Stimulated activated CD4-positive, alpha-beta T cell treated with anti-CD3 and anti-CD28 coated beads, Interleukin-4, amount 100 ng/mL, for 24 hours (primary cell): ENCODE measurements at regions not wholly inside any gene's neighbourhood (a gene's known extent, or its start where the extent isn't known, plus 50 kb on each side); places are given as distances from the start of the nearest gene placed in this dataset.
"Not testable (repeated sequence)": the region's sequence is repeated elsewhere in the genome, so short reads cannot be mapped to it uniquely, and the experiment has no call there.

Experiments
- DNase-seq: peaks from one replicate; pipeline ENCODE4 v3.0.0-alpha.2; 2020

DNA sequence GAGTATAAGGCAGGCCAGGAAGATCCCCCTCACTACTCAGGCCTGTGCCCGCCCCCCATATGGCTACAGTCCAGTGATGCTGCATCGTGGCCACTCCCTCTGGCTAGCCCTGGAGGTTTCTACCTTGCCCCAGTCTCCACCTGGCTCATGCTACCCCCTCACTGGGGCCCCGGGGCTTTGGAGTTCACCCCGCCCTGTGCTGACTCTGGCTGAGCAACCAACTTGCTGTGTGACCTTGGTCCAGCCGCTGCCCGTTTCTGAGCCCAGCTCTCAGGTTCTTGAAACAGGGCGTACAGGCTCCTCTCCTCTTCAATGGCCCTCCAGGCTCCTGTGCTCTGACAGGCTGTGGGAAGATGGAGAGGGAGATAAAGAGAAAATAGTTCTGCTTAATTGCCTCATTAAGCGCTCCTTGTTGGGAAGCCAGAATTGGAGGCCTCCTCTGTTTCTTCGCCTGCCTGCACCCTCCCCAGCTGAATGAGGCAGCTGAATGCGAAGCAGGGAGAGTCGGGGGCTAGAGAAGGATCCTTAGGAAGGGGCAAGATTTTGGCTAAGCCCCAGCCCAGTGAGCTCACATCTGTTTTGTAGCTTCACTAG lies 138.2 kb upstream of the NCOR2 start:
- DNase-seq: no peak

GRCh38 chr12:124704619-124705018 lies 137.2 kb upstream of the NCOR2 start:
- DNase-seq: no peak

- no peak for DNase-seq
Observed at GRCh38 chr12:124703856-124704255, 136.4 kb upstream of the NCOR2 start.

GRCh38 chr12:124702736-124703135 lies 135.3 kb upstream of the NCOR2 start:
- no peak for DNase-seq

DNA sequence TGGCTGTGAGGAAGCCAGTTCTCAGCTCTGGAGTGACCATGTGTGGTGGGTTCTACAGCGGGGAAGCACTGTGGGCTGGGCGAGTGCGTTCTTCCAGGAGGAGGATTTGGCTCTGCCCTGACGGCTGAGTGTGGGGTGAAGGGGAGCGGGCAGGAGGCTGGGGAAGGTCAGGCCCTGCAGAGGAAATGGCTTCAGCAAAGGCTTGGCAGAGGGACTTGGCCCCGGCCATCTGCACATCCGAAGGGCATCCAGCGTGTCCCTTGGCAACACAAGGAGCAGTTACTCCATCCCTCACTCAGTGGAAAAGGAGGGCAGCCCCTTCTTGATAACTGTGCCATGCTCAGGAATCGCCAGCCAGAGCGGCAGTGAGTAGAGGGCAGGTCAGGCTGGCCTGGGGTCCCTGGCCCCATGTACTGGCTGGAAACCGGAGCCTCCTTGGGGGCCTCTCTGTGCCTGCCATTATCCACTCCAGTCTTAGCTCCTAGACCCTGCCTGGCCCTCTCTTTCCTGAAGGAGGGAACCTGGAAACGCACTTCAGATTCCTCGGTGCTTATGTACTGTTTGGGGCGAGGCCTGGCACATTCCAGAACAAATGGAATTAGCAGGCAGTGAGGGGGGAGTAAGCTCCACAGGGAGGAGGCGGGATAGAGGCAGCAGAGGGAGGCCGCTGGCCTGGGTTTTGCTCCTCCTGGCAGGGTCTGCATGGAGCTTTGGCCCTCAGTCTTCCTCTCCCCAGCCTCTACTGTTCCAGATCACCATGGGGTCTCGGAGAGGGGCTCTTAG lies 133.6 kb upstream of the NCOR2 start:
- DNase-seq: no peak

DNA sequence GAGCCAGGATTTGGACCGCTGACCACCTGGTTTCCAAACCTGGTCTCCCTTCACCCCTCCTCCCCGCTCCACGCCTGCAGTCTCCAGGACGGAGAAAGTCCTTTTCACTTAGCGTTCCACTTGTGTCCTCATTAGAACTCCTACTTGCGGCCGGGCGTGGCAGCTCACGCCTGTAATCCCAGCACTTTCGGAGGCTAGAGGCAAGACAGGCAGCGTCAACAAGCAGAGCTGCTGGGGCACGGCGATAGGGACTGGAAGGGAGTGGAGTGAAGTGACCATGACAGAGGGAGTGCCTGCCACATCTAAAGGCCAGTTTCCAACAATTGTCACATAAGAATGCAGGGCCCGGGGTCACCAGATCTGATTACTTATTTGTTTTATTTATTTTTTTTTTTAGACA lies 132.5 kb upstream of the NCOR2 start:
- no peak for DNase-seq

DNA sequence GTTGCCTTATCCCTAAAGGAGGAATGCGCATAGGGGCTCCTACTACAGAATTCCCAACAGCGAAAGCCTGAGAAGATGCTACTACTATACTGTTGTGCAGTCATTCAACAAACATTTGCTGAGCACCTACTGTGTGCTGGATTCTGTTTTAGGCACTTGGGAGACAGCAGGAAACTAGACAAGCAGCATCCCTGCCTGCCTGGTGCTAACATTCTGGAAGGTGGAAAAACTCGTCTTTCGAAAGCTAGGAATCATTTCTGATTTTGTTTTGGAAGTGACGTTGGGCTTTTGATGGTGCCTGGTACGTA lies 131.5 kb upstream of the NCOR2 start:
- DNase-seq: no peak

DNA sequence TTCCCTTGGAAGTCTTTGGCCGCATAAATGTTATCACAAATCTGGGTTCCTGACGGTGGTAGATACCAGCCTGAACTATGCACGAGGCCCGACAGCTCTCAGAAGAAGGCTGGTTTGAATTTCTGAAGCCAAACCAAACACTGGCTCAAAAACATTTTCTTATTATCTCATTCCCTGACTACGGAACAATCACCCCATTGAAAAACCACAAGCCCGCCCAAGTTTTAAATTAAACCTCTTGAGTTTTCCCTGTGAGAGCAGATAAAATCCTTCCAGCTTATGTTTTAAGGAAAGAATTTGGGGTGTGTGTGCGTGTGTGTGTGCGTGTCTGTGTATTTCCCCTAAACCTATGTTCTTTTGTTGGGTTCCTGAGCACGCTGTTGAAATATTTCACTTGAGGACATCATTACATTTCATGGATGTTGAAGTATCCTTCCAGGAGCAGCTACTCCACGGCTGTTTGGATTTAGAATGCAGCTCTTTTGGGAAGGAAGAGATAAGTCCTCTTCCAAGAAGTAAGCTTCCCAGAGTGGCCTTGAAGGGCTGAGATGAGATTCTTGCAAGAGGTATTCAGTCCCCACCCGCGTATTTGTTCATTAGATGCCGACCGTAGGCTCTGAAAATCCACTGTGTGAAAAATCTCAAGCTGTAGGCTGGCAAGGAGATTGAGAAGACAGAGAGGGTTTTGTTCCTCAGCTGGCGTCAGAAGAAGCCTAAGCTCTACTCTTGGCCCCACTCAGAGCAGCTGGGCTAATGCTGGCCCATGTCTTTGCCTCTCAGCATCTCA lies 131.0 kb upstream of the NCOR2 start:
- no peak for DNase-seq

GRCh38 chr12:124697722-124698121 lies 130.3 kb upstream of the NCOR2 start:
- DNase-seq: not testable (repeated sequence)

GRCh38 chr12:124696693-124697476 lies 129.5 kb upstream of the NCOR2 start:
- DNase-seq: no peak

- DNase-seq: no peak
Observed at GRCh38 chr12:124695861-124696260, 128.4 kb upstream of the NCOR2 start.

- DNase-seq: no peak
Observed at GRCh38 chr12:124694846-124695497, 127.6 kb upstream of the NCOR2 start.

DNA sequence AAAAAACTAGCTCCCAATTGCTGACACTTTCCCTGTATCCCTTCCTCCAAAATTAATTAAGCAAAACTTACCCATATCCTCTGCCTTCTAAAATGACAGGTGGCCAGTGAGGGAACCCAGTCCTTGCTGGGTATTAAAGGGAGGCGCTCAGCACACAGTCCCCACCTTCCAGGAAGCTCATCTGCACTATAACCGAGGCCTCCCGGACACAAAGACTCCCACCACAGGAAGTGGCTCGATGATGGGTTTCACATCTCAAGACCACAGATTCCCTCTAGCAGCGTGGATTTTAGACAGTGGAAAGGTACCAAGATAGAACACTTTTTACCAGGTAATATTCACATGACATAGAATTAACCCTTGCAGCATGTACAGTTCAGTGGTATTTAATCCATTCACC lies 126.8 kb upstream of the NCOR2 start:
- DNase-seq: no peak

GRCh38 chr12:124693111-124693723 lies 125.8 kb upstream of the NCOR2 start:
- DNase-seq: no peak

DNA sequence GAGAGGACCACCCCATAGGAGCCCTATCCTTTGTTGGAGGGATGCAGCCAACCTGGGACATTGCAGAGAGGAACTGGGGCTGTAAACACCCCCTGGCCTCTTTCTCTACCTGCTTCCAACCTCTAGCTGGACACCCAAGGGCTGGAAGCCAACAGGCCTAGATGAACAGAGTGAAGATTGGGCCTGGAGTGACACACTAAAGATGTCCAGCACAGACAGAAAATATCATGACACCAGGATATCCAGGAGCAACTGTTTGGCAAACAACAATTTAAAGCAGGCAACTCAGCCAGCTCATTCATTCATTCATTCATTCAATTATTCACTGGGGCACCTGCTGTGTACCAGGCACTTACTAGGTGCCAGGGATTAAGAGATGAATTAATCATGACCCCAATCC lies 125.0 kb upstream of the NCOR2 start:
- no peak for DNase-seq

DNA sequence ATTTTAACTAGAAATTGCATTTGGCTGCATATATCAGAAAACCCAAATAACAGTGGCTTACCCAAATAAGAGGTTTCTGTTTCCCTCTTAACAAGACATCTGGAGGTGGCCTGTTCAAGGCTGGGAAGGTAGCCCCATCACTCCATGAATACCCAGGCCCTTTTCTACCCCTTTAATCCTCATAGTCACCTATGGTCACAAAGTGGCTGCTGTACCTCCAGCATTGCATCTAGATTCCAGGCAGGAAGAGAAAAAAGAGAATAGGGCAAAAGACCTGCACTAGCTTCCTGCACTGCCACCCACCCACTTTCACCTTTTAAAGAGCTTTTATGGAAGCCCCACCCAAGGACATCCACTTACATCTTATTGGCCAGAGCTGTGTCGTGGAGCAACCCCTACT lies 124.0 kb upstream of the NCOR2 start:
- DNase-seq: no peak

GRCh38 chr12:124689631-124690030 lies 122.2 kb upstream of the NCOR2 start:
- no peak for DNase-seq

- no peak for DNase-seq
Observed at GRCh38 chr12:124688356-124688992, 121.1 kb upstream of the NCOR2 start.

GRCh38 chr12:124687917-124688316 lies 120.5 kb upstream of the NCOR2 start:
- DNase-seq: no peak

DNA sequence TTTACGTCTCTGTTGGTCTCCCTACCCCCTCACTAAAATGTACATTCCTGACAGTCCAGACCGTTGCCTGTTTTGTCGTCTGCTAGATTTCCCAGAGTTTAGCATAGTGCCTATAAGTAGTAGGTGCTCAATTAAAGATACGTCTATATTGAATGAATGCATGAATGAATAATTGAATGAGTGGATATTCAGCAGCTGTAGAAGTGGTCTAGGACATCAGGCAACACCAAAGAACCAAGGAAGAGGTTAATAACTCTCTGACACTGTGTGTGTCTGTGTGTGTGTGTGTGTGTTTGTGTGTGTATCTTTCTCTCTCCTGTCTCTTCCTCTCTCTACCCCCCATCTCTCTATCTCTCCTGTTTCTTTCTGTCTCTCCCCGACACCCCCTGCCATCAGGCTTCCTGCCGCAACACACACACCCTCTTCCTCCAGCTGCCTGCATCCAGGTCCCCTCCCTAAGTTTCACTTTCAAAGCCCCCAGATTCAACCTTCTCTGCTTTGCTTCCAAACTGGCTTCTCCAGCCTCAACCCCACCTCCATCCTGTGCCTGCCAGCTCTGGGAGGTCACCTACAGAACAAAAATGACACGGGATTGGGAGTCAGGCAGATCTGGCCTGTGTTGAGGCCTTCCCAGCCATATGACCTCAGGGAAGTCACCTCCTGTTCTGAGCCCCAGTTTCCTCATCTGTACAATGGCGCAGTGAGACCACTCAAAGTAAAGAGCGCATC lies 119.9 kb upstream of the NCOR2 start:
- no peak for DNase-seq
